NCI-H1694 (cell line): ENCODE measurements at regions not wholly inside any gene's neighbourhood (a gene's known extent, or its start where the extent isn't known, plus 50 kb on each side); places are given as distances from the start of the nearest gene placed in this dataset.
"Not testable (repeated sequence)": the region's sequence is repeated elsewhere in the genome, so short reads cannot be mapped to it uniquely, and the experiment has no call there.

ENCODE experiments used
- DNase-seq: peaks from one replicate; lab custom pipeline; 2025; lab: John Stamatoyannopoulos, UW

- no peak for DNase-seq
These were observed 97.9 kb upstream of the MTHFD1L start for GRCh38 chr6:150767571-150768018.

GRCh38 chr6:150770637-150771036 lies 94.9 kb upstream of the MTHFD1L start:
- DNase-seq: no peak

- DNase-seq: no peak
These were observed 91.5 kb upstream of the MTHFD1L start for GRCh38 chr6:150773969-150774368.

- DNase-seq: no peak
These were observed 89.9 kb upstream of the MTHFD1L start for GRCh38 chr6:150775415-150776203.

GRCh38 chr6:150777736-150778135 lies 87.8 kb upstream of the MTHFD1L start:
- no peak for DNase-seq

GRCh38 chr6:150783813-150784212 lies 81.7 kb upstream of the MTHFD1L start:
- DNase-seq: no peak

- no peak for DNase-seq
These were observed 78.1 kb upstream of the MTHFD1L start for GRCh38 chr6:150787429-150787828.

- DNase-seq: no peak
These were observed 77.4 kb upstream of the MTHFD1L start for GRCh38 chr6:150788089-150788488.

GRCh38 chr6:150789906-150790305 lies 75.6 kb upstream of the MTHFD1L start:
- DNase-seq: not testable (repeated sequence)

- no peak for DNase-seq
These were observed 73.8 kb upstream of the MTHFD1L start for GRCh38 chr6:150791717-150792116.

GRCh38 chr6:150797949-150798348 lies 67.6 kb upstream of the MTHFD1L start:
- no peak for DNase-seq

- no peak for DNase-seq
These were observed 66.2 kb upstream of the MTHFD1L start for GRCh38 chr6:150799276-150799805.

- DNase-seq: no peak
These were observed 64.7 kb upstream of the MTHFD1L start for GRCh38 chr6:150800674-150801314.

GRCh38 chr6:150806790-150807189 lies 58.7 kb upstream of the MTHFD1L start:
- no peak for DNase-seq

GRCh38 chr6:150813319-150813992 lies 52.0 kb upstream of the MTHFD1L start:
- no peak for DNase-seq

- no peak for DNase-seq
These were observed 51.5 kb upstream of the MTHFD1L start for GRCh38 chr6:150813993-150814359.
